Activated CD4-positive, alpha-beta T cell treated with anti-CD3 and anti-CD28 coated beads for 36 hours (primary cell): ENCODE measurements at regions not wholly inside any gene's neighbourhood (a gene's known extent, or its start where the extent isn't known, plus 50 kb on each side); places are given as distances from the start of the nearest gene placed in this dataset.

Experiments used
- ATAC-seq: fragments of 200-7000 bp; cut with Tn5 transposase; one replicate; pipeline ENCODE4 v1.10.0; 2021; ENCODE audit warnings: mild to moderate bottlenecking, moderate library complexity
- CTCF ChIA-PET: fragments of 350-600 bp; sonication (Branson Sonifier 250); formaldehyde crosslinking; loops from one replicate; lab custom pipeline; 2021; ENCODE audit warnings: antibody characterized with exemption; lab: Charles Lee
- POLR2A ChIA-PET: fragments of 350-600 bp; sonication (Branson Sonifier 250); formaldehyde crosslinking; loops from one replicate; lab custom pipeline; 2021; ENCODE audit warnings: antibody characterized with exemption, inconsistent platforms; lab: Charles Lee
- DNase-seq: peaks from one replicate; pipeline ENCODE4 v3.0.0-alpha.2; 2020
- H3K27ac Mint-ChIP-seq: one replicate; pipeline ENCODE4 v1.8.0; 2021; ENCODE audit warnings: mixed read lengths
- H3K27me3 Mint-ChIP-seq: one replicate; pipeline ENCODE4 v1.8.0; 2021; ENCODE audit warnings: mixed read lengths
- H3K36me3 Mint-ChIP-seq: one replicate; pipeline ENCODE4 v1.8.0; 2021; ENCODE audit warnings: low read depth, mixed read lengths
- H3K4me1 Mint-ChIP-seq: one replicate; pipeline ENCODE4 v1.8.0; 2021; ENCODE audit warnings: mixed read lengths
- H3K4me3 Mint-ChIP-seq: one replicate; pipeline ENCODE4 v1.8.0; 2021; ENCODE audit warnings: mild to moderate bottlenecking, moderate library complexity, mixed read lengths
- H3K9me3 Mint-ChIP-seq: one replicate; pipeline ENCODE4 v1.8.0; 2021; ENCODE audit warnings: low read depth, mixed read lengths
- intact Hi-C, 2 experiments: fragments of 100-400 bp; cut with DNase I in 1 of 2; cut with micrococcal nuclease in 1 of 2; formaldehyde crosslinking; loops; one replicate each; pipeline versions ENCODE4 v1.14.2 to v1.15.1; 2022 to 2024; cut with DNase I, micrococcal nuclease

- Mint-ChIP-seq H3K4me1 (no peaks in the 10 kb centered on the region), H3K36me3 (no peaks in the 10 kb centered on the region), H3K9me3 (no peaks in the 10 kb centered on the region), H3K27ac (no peak overlapping the region), H3K27me3 (no peaks in the 10 kb centered on the region), H3K4me3 (no peak overlapping the region)
- ATAC-seq (peak; percentile 30), DNase-seq (no peak)
- intact Hi-C loops: no loop called here
- ChIA-PET POLR2A (interaction anchor here (0.5 kb wide), 1 partner anchor 358 kb away, joined by 4 read pairs; no protein-coding TSS in a partner anchor), CTCF (no interaction called here)
These were observed 497.8 kb downstream of the PLA2G4A start for GRCh38 chr1:187326557-187326956.

GRCh38 chr1:187336441-187337168, 507.9 kb downstream of the PLA2G4A start:
- ATAC-seq (peak; percentile 74), DNase-seq (no peak)
- H3K9me3 Mint-ChIP-seq: peaks cover 1% of the 10 kb centered on the region
- CTCF ChIA-PET: no interaction called here
- POLR2A ChIA-PET: no interaction called here
- H3K4me1 Mint-ChIP-seq: peaks cover 5% of the 10 kb centered on the region
- H3K36me3 Mint-ChIP-seq: no peaks in the 10 kb centered on the region
- intact Hi-C loops: loop anchor here in 1 of 2 experiments (5.0 kb wide), 1 partner anchor 1054 kb away; no protein-coding TSS in a partner anchor
- no peaks in the 10 kb centered on the region for H3K27me3 Mint-ChIP-seq
- H3K4me3 Mint-ChIP-seq: no peak overlapping the region
- H3K27ac Mint-ChIP-seq: no peak overlapping the region

GRCh38 chr1:187338762-187339412, 510.1 kb downstream of the PLA2G4A start:
- CTCF ChIA-PET: no interaction called here
- H3K4me1 Mint-ChIP-seq: peaks cover 5% of the 10 kb centered on the region
- DNase-seq (no peak), ATAC-seq (no peak)
- H3K27ac Mint-ChIP-seq: no peak overlapping the region
- H3K9me3 Mint-ChIP-seq: peaks cover 1% of the 10 kb centered on the region
- POLR2A ChIA-PET: no interaction called here
- intact Hi-C loops: loop anchor here in 1 of 2 experiments (5.0 kb wide), 1 partner anchor 1057 kb away; no protein-coding TSS in a partner anchor
- no peaks in the 10 kb centered on the region for H3K36me3 Mint-ChIP-seq
- no peak overlapping the region for H3K4me3 Mint-ChIP-seq
- no peaks in the 10 kb centered on the region for H3K27me3 Mint-ChIP-seq

GRCh38 chr1:187342495-187342894, 513.7 kb downstream of the PLA2G4A start:
- no peak for DNase-seq
- Mint-ChIP-seq H3K4me1 (no peaks in the 10 kb centered on the region), H3K36me3 (no peaks in the 10 kb centered on the region), H3K27me3 (no peaks in the 10 kb centered on the region), H3K4me3 (no peak overlapping the region), H3K9me3 (peaks cover 1% of the 10 kb centered on the region), H3K27ac (no peak overlapping the region)
- no peak for ATAC-seq
- POLR2A ChIA-PET: no interaction called here
- CTCF ChIA-PET: no interaction called here
- intact Hi-C loops: no loop called here

GRCh38 chr1:187374082-187374481, 545.3 kb downstream of the PLA2G4A start:
- no peak overlapping the region for H3K4me3 Mint-ChIP-seq
- H3K36me3 Mint-ChIP-seq: no peaks in the 10 kb centered on the region
- intact Hi-C loops: no loop called here
- no peak for ATAC-seq
- H3K27me3 Mint-ChIP-seq: no peaks in the 10 kb centered on the region
- ChIA-PET CTCF (no interaction called here), POLR2A (no interaction called here)
- H3K9me3 Mint-ChIP-seq: no peaks in the 10 kb centered on the region
- H3K27ac Mint-ChIP-seq: no peak overlapping the region
- H3K4me1 Mint-ChIP-seq: no peaks in the 10 kb centered on the region
- DNase-seq: no peak

GRCh38 chr1:187374742-187375141, 546.0 kb downstream of the PLA2G4A start:
- no peaks in the 10 kb centered on the region for H3K9me3 Mint-ChIP-seq
- no peak for DNase-seq
- no peak overlapping the region for H3K27ac Mint-ChIP-seq
- no peaks in the 10 kb centered on the region for H3K27me3 Mint-ChIP-seq
- H3K4me1 Mint-ChIP-seq: no peaks in the 10 kb centered on the region
- no peak overlapping the region for H3K4me3 Mint-ChIP-seq
- no peak for ATAC-seq
- ChIA-PET POLR2A (no interaction called here), CTCF (no interaction called here)
- H3K36me3 Mint-ChIP-seq: no peaks in the 10 kb centered on the region
- intact Hi-C loops: no loop called here

- H3K9me3 Mint-ChIP-seq: peaks cover 3% of the 10 kb centered on the region
- ATAC-seq (no peak), DNase-seq (no peak)
- H3K27me3 Mint-ChIP-seq: no peaks in the 10 kb centered on the region
- no peaks in the 10 kb centered on the region for H3K4me1 Mint-ChIP-seq
- no peak overlapping the region for H3K27ac Mint-ChIP-seq
- ChIA-PET CTCF (no interaction called here), POLR2A (no interaction called here)
- H3K4me3 Mint-ChIP-seq: no peak overlapping the region
- intact Hi-C loops: no loop called here
- H3K36me3 Mint-ChIP-seq: no peaks in the 10 kb centered on the region
These were observed 554.6 kb downstream of the PLA2G4A start for GRCh38 chr1:187383366-187383765.

- ATAC-seq (peak; percentile 60), DNase-seq (no peak)
- Mint-ChIP-seq H3K4me3 (no peak overlapping the region), H3K9me3 (peaks cover 3% of the 10 kb centered on the region), H3K27me3 (no peaks in the 10 kb centered on the region), H3K4me1 (no peaks in the 10 kb centered on the region), H3K27ac (no peak overlapping the region), H3K36me3 (no peaks in the 10 kb centered on the region)
- ChIA-PET POLR2A (no interaction called here), CTCF (no interaction called here)
- intact Hi-C loops: no loop called here
These were observed 555.8 kb downstream of the PLA2G4A start for GRCh38 chr1:187384504-187384903.

GRCh38 chr1:187390215-187390818, 561.6 kb downstream of the PLA2G4A start:
- Mint-ChIP-seq H3K27me3 (no peaks in the 10 kb centered on the region), H3K4me1 (no peaks in the 10 kb centered on the region), H3K9me3 (no peaks in the 10 kb centered on the region), H3K27ac (no peak overlapping the region), H3K36me3 (no peaks in the 10 kb centered on the region), H3K4me3 (no peak overlapping the region)
- no peak for ATAC-seq
- CTCF ChIA-PET: interaction anchor here (0.9 to 1.7 kb wide), 2 partner anchors 9 to 15 kb away, joined by 3 to 4 read pairs; no protein-coding TSS in a partner anchor
- no peak for DNase-seq
- POLR2A ChIA-PET: no interaction called here
- intact Hi-C loops: no loop called here

- CTCF ChIA-PET: no interaction called here
- Mint-ChIP-seq H3K36me3 (no peaks in the 10 kb centered on the region), H3K9me3 (peaks cover 4% of the 10 kb centered on the region), H3K27ac (no peak overlapping the region), H3K4me1 (no peaks in the 10 kb centered on the region), H3K4me3 (no peak overlapping the region), H3K27me3 (no peaks in the 10 kb centered on the region)
- POLR2A ChIA-PET: no interaction called here
- ATAC-seq (no peak), DNase-seq (no peak)
- intact Hi-C loops: no loop called here
These were observed 567.5 kb downstream of the PLA2G4A start for GRCh38 chr1:187396226-187396625.

- H3K36me3 Mint-ChIP-seq: no peaks in the 10 kb centered on the region
- ATAC-seq (no peak), DNase-seq (no peak)
- H3K27me3 Mint-ChIP-seq: no peaks in the 10 kb centered on the region
- CTCF ChIA-PET: no interaction called here
- H3K9me3 Mint-ChIP-seq: peaks cover 4% of the 10 kb centered on the region
- POLR2A ChIA-PET: no interaction called here
- intact Hi-C loops: no loop called here
- no peaks in the 10 kb centered on the region for H3K4me1 Mint-ChIP-seq
- H3K27ac Mint-ChIP-seq: no peak overlapping the region
- no peak overlapping the region for H3K4me3 Mint-ChIP-seq
These were observed 568.4 kb downstream of the PLA2G4A start for GRCh38 chr1:187396929-187397796.
